ENCODE measurements at regions not wholly inside any gene's neighbourhood (a gene's known extent, or its start where the extent isn't known, plus 50 kb on each side); places are given as distances from the start of the nearest gene placed in this dataset.

GRCh38 chr7:33724201-33724600, 181.1 kb upstream of the BMPER start:
- POLR2A ChIA-PET: no interaction called here
- Histone ChIP-seq H3K9ac (ENCODE audit: insufficient read depth, low read depth, low read length) (no peak overlapping the region), H3K36me3 (replicated peaks in 1 of 2; ENCODE audit: control insufficient read depth in 1 of 2, insufficient read depth in 2 of 2, low read length in 2 of 2) (no peaks in the 10 kb centered on the region), H4K20me1 (ENCODE audit: insufficient read depth, low read length) (no peaks in the 10 kb centered on the region), H3K27me3 (ENCODE audit: control insufficient read depth in 1 of 2, insufficient read depth in 2 of 2, low read length in 2 of 2) (no peaks in the 10 kb centered on the region), H3K4me2 (ENCODE audit: low read depth, low read length) (no peak overlapping the region), H3K4me3 (replicated peaks in 1 of 3; ENCODE audit: insufficient read depth in 1 of 3, low read depth in 2 of 3, low read length in 3 of 3) (no peak overlapping the region), H3K79me2 (ENCODE audit: insufficient read depth, low read length) (no peaks in the 10 kb centered on the region), H3K27ac (ENCODE audit: extremely low read length, insufficient read depth, low read length) (no peak overlapping the region), H3K4me1 (ENCODE audit: insufficient read depth, low read length) (peaks cover 31% of the 10 kb centered on the region), H3K9me3 (ENCODE audit: low read length) (no peaks in the 10 kb centered on the region), H2AFZ (ENCODE audit: low read length) (no peak overlapping the region)
- no peak for ATAC-seq
- TF ChIP-seq ZNF263 (CRISPR knock-in tag; IDR thresholded peaks at IDR 0.05) (no peak), ZHX1 (CRISPR knock-in tag; IDR thresholded peaks at IDR 0.05; ENCODE audit: low read depth) (no peak), XRCC5 (optimal IDR thresholded peaks at IDR 0.05; ENCODE audit: low read length) (no peak), MAFK (conservative IDR thresholded peaks at IDR 0.05 in 1 of 2, IDR thresholded peaks at IDR 0.05 in 1 of 2; ENCODE audit: low read length in 2 of 2) (no peak), ZSCAN29 (CRISPR knock-in tag; conservative IDR thresholded peaks at IDR 0.05) (no peak), SMARCE1 (IDR thresholded peaks at IDR 0.05; ENCODE audit: borderline replicate concordance) (no peak), ZFP91 (CRISPR knock-in tag; IDR thresholded peaks at IDR 0.05; ENCODE audit: borderline replicate concordance) (no peak), GATA4 (IDR thresholded peaks at IDR 0.05; ENCODE audit: borderline replicate concordance, low read depth) (no peak), KLF16 (CRISPR knock-in tag; IDR thresholded peaks at IDR 0.05) (no peak), ARID3A (IDR thresholded peaks at IDR 0.05; ENCODE audit: low read depth, low read length) (no peak)
- intact Hi-C loops (cut with micrococcal nuclease; ENCODE audit: unreplicated experiment) (no loop called here), in situ Hi-C loops (cut with HindIII; ENCODE audit: extremely low pct_ligation_motif_present, low pct_unique_long_range_greater_than_20kb) (loop anchor here (25.0 kb wide), 1 partner anchor 537 kb away; no protein-coding TSS in a partner anchor)
- CTCF ChIA-PET (ENCODE audit: low intra/inter-chr PET ratio, low total read pairs): no interaction called here
- no peak for FAIRE-seq
- DNase-seq (ENCODE audit: low spot score): no peak
- no TSS peak for BruUV-seq (replicated peaks)
- 37% methylated on average over 3 of the region's 3 CpGs for WGBS (ENCODE audit: low lambda C conversion rate)

All from HepG2 (cell line).